ENCODE measurements at regions not wholly inside any gene's neighbourhood (a gene's known extent, or its start where the extent isn't known, plus 50 kb on each side); places are given as distances from the start of the nearest gene placed in this dataset.

DNA sequence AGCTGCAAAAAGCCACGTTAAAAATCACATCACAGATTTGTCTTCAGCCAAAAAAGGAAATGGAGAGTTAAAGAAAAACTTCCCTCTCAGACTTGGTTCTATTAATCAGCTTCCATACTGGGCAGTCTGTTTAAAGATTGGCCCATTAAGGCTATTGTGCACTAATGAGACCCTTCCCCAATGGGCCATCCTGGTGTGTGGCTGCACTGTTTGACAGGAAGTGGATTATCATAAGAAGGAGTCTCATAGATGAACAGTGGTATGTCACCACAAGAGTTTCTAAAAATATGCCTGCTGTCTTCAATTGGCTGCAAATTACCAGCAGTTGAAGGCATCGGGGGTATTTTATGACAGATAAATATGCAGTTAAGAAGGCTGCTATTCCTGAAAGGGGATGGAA is 247.6 kb upstream of the THSD7B start:
- no peak overlapping the region for H3K4me3 ChIP-seq (ENCODE audit: low read depth, low read length)
- in situ Hi-C loops (cut with HindIII; ENCODE audit: low sequenced_read_pairs) = no loop called here
- TF ChIP-seq, protein P1, sequence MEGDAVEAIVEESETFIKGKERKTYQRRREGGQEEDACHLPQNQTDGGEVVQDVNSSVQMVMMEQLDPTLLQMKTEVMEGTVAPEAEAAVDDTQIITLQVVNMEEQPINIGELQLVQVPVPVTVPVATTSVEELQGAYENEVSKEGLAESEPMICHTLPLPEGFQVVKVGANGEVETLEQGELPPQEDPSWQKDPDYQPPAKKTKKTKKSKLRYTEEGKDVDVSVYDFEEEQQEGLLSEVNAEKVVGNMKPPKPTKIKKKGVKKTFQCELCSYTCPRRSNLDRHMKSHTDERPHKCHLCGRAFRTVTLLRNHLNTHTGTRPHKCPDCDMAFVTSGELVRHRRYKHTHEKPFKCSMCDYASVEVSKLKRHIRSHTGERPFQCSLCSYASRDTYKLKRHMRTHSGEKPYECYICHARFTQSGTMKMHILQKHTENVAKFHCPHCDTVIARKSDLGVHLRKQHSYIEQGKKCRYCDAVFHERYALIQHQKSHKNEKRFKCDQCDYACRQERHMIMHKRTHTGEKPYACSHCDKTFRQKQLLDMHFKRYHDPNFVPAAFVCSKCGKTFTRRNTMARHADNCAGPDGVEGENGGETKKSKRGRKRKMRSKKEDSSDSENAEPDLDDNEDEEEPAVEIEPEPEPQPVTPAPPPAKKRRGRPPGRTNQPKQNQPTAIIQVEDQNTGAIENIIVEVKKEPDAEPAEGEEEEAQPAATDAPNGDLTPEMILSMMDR (IDR thresholded peaks at IDR 0.05; ENCODE audit: low read depth, low read length) = no peak
- no peak for DNase-seq (ENCODE audit: low read depth, low spot score)

DNA sequence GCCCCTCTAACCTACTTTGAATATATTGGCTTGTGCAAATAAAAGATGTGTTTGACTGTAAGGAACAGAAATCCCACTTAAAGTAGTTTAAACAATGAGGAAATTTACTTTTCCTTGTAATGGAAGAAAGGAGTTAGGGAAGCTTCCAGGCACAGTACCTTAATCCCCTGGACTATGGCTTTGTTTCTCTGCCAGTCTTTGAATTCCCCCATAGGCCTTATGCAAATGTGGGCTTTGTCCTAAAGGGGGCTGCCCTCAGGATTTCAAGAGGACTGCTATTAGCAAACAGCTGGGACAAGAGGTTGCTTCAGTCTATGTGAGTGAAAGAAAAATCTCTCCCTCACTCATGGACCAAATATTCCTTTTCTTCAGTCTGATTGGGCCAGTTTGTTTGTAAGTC is 255.1 kb upstream of the THSD7B start:
- TF ChIP-seq, protein P1 (IDR thresholded peaks at IDR 0.05; ENCODE audit: low read depth, low read length) = no peak
- in situ Hi-C loops (cut with HindIII; ENCODE audit: low sequenced_read_pairs) = no loop called here
- H3K4me3 ChIP-seq (ENCODE audit: low read depth, low read length) = no peak overlapping the region
- no peak for DNase-seq (ENCODE audit: low read depth, low spot score)

DNA sequence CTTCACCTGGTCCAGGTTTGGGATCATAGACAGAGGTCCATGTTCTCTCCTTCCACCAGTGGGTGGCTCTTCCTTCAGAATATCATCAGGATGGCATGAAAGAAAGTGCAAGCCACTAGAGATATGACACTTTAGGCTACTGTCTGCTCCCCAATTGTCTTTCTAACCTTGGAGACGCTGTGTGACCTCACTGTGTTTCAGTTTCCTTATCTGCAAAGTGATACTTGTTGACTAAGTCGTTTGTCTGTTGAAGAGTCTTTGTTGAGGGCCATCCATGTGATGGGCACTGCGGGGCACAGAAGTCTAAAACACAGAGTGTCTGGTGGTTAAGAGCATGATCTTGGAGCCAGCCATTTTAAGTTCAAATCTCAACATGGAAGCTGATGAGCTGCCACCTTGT is 259.9 kb upstream of the THSD7B start:
- no peak for DNase-seq (ENCODE audit: low read depth, low spot score)
- TF ChIP-seq, protein P1 (IDR thresholded peaks at IDR 0.05; ENCODE audit: low read depth, low read length) = no peak
- in situ Hi-C loops (cut with HindIII; ENCODE audit: low sequenced_read_pairs) = no loop called here
- H3K4me3 ChIP-seq (ENCODE audit: low read depth, low read length) = no peak overlapping the region

DNA sequence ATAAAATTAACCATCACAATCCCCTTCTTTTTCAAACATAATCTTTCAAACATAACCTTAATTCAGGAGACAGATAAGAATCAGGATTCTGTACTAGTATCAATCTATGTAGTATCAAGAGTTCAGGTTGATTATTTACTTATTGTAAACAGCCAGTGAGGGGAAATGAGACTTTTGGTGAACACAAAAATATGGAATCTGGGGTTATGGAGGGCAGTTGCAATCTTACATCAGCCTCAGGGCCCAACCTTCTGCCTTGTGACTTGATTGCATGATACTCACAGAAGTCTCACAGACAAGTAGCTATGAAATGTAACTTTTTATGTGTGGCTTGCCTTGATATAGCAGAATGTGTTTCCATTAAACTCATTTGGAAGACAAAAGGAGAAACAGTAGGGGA is 262.7 kb upstream of the THSD7B start:
- in situ Hi-C loops (cut with HindIII; ENCODE audit: low sequenced_read_pairs) = no loop called here
- TF ChIP-seq, protein P1 (IDR thresholded peaks at IDR 0.05; ENCODE audit: low read depth, low read length) = no peak
- H3K4me3 ChIP-seq (ENCODE audit: low read depth, low read length) = no peak overlapping the region
- no peak for DNase-seq (ENCODE audit: low read depth, low spot score)

DNA sequence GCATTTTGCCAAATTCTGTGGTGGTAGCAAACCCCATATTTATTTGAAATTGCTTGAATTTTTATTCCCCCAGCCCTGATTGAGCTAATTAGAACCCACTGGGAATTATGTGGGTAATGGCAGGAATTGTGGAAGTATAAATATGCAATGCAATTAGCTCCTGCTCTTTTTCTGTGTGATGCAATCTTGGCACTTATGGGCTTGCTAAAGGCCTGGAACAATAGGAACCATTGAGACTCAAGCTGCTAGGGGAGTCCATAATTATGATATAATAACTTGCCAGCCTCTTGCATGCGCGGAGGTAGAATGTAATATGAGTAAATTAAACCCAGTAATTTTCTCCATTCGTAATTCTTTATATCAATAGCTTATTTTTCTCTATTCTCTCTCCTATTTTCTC is 267.6 kb upstream of the THSD7B start:
- TF ChIP-seq, protein P1 (IDR thresholded peaks at IDR 0.05; ENCODE audit: low read depth, low read length) = no peak
- no peak for DNase-seq (ENCODE audit: low read depth, low spot score)
- H3K4me3 ChIP-seq (ENCODE audit: low read depth, low read length) = no peak overlapping the region
- in situ Hi-C loops (cut with HindIII; ENCODE audit: low sequenced_read_pairs) = no loop called here

DNA sequence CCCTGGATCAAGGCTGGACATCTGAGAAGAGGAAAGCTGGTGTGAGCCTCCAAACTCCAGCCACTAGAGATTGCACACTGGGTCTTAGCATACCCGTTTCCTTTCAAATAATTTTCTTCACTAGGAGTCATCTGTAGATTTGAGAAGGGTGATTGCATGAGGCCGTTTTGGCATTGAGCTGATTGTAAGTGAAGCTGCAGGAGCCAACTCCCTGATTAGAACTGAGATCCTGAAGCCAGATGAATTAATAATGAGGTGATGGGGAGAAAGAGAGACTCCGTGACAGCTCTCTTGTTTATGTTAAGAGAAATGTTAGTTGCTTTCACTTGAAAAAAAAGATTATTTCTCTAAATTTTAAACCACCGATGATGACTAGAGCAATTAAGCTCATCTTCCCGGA is 268.4 kb upstream of the THSD7B start:
- DNase-seq (ENCODE audit: low read depth, low spot score) = no peak
- no peak overlapping the region for H3K4me3 ChIP-seq (ENCODE audit: low read depth, low read length)
- TF ChIP-seq, protein P1 (IDR thresholded peaks at IDR 0.05; ENCODE audit: low read depth, low read length) = no peak
- in situ Hi-C loops (cut with HindIII; ENCODE audit: low sequenced_read_pairs) = no loop called here

DNA sequence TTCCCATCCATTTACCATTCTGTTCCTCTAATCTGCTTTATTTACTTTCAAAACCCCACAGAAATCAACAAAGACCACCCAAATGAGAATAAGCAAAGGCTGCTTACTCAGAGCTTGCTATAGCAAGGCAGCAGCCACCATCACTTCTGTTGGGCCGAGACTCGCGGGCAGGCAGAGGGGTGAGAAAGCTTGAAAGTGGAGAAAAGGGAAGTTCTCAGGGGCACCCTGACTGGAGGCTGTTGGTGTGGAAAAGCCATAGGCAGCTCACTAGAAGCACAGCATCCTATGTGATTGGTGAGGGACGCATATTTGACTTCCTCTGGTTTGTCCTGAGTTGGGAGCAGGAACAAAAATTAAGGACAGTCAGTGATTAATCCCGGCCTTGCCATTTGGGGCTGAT is 269.7 kb upstream of the THSD7B start:
- in situ Hi-C loops (cut with HindIII; ENCODE audit: low sequenced_read_pairs) = no loop called here
- no peak overlapping the region for H3K4me3 ChIP-seq (ENCODE audit: low read depth, low read length)
- DNase-seq (ENCODE audit: low read depth, low spot score) = no peak
- TF ChIP-seq, protein P1 (IDR thresholded peaks at IDR 0.05; ENCODE audit: low read depth, low read length) = no peak

Measured in astrocyte of the spinal cord (primary cell).